ENCODE measurements at regions not wholly inside any gene's neighbourhood (a gene's known extent, or its start where the extent isn't known, plus 50 kb on each side); places are given as distances from the start of the nearest gene placed in this dataset.

DNA sequence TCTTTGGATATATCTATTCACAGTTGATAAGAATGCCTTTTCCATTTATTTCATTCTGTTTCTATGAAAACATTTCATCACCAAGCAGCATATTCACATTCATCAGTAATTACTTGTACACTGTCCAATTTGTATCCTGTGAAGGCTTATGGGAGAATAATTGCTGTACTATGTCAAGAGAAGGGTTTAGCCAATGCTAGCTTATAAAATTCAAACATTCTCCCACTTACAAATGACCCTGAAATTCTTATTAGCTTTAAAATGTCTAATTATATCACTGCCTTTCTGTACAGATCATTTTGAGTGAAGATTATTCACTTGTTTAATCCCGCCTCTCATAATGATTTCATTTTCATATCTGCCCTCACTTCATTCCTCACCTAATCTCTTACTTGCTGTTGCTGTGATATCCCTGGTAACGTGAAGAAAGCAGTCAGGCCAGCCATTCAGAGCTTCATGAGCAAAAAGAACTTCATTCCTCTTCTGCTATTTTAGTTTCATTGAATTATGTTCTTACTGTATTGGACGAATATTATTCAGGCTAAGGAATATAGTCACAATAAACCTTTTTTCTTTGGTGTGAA is 778.7 kb downstream of the OLFM4 start:
- Histone ChIP-seq H3K27ac (ENCODE audit: insufficient read depth, low read length, poor library complexity, severe bottlenecking) (no peak overlapping the region), H3K9me3 (ENCODE audit: control insufficient read depth, low read length) (no peaks in the 10 kb centered on the region), H3K4me3 (ENCODE audit: insufficient read depth, low read depth, low read length, poor library complexity, severe bottlenecking) (no peak overlapping the region), H3K27me3 (replicated peaks; ENCODE audit: control insufficient read depth, insufficient read depth, low read length, poor library complexity, severe bottlenecking) (no peaks in the 10 kb centered on the region), H3K4me1 (ENCODE audit: control insufficient read depth, insufficient read depth, low read length, poor library complexity, severe bottlenecking) (no peaks in the 10 kb centered on the region), H3K36me3 (ENCODE audit: control insufficient read depth, insufficient read depth, low read length) (no peaks in the 10 kb centered on the region)
- DNase-seq: no peak

DNA sequence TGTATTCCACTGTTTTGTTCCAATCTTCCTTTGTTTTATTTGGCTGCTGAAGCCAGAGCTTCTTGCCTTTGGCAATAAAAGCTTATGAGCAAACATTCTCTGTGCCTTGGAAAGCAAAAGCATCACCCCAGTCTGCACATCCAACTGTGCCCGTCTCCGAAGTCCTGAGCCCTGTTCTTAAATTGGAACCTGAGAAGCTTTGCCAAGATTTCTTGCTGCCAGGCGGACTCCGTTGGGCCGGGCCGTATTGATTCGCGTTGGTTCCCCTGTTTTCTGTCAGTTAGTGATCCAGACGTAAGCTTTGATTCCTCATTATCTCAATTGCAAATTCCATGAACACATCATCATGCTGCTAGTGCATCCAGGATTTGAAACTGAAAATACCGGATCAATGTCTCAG is 793.0 kb downstream of the OLFM4 start:
- Histone ChIP-seq H3K27me3 (replicated peaks; ENCODE audit: control insufficient read depth, insufficient read depth, low read length, poor library complexity, severe bottlenecking) (no peaks in the 10 kb centered on the region), H3K27ac (ENCODE audit: insufficient read depth, low read length, poor library complexity, severe bottlenecking) (no peak overlapping the region), H3K4me1 (ENCODE audit: control insufficient read depth, insufficient read depth, low read length, poor library complexity, severe bottlenecking) (no peaks in the 10 kb centered on the region), H3K9me3 (ENCODE audit: control insufficient read depth, low read length) (no peaks in the 10 kb centered on the region), H3K4me3 (ENCODE audit: insufficient read depth, low read depth, low read length, poor library complexity, severe bottlenecking) (no peak overlapping the region), H3K36me3 (ENCODE audit: control insufficient read depth, insufficient read depth, low read length) (no peaks in the 10 kb centered on the region)
- DNase-seq: no peak

DNA sequence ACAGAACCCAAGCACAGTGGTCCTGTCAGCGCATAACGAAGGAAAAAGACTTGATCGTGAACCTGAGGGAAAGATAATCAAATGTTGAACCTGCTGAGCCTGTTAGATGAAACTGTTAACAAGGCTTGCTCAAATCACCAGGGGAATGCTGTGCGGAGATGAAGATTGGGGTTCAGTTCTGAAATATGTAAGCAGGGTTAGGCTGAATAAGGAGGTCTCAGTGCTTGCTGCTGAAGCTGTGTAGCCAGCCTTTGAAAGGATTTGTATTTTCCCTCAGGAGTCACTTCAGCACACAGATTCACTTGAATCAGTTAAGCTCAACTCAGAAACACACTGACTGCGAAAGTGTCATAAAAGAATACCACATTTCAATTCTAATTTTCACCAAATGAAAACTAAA is 793.5 kb downstream of the OLFM4 start:
- H3K36me3 ChIP-seq (ENCODE audit: control insufficient read depth, insufficient read depth, low read length): no peaks in the 10 kb centered on the region
- H3K9me3 ChIP-seq (ENCODE audit: control insufficient read depth, low read length): no peaks in the 10 kb centered on the region
- DNase-seq: no peak
- H3K4me3 ChIP-seq (ENCODE audit: insufficient read depth, low read depth, low read length, poor library complexity, severe bottlenecking): no peak overlapping the region
- H3K27me3 ChIP-seq (replicated peaks; ENCODE audit: control insufficient read depth, insufficient read depth, low read length, poor library complexity, severe bottlenecking): no peaks in the 10 kb centered on the region
- no peaks in the 10 kb centered on the region for H3K4me1 ChIP-seq (ENCODE audit: control insufficient read depth, insufficient read depth, low read length, poor library complexity, severe bottlenecking)
- no peak overlapping the region for H3K27ac ChIP-seq (ENCODE audit: insufficient read depth, low read length, poor library complexity, severe bottlenecking)

DNA sequence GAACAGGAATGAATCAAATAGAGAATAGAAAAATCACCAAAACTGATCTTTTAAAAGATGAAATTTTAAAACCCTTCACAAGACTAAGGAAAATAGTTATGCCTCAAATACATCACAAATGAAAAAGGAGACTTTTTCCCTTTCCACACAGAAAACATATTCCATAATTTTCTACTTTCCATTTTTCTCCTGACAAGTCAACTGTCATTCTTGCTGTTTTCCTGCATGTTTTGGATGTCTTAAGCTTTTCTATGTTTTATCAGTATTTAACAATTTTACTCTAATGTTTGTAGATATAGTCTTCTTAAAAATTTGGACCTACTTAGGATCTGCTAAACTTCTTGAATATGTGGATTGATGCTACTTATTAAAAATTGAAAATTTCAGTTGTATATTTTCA is 810.8 kb downstream of the OLFM4 start:
- H3K27ac ChIP-seq (ENCODE audit: insufficient read depth, low read length, poor library complexity, severe bottlenecking): no peak overlapping the region
- no peaks in the 10 kb centered on the region for H3K36me3 ChIP-seq (ENCODE audit: control insufficient read depth, insufficient read depth, low read length)
- H3K9me3 ChIP-seq (ENCODE audit: control insufficient read depth, low read length): no peaks in the 10 kb centered on the region
- no peak for DNase-seq
- H3K27me3 ChIP-seq (replicated peaks; ENCODE audit: control insufficient read depth, insufficient read depth, low read length, poor library complexity, severe bottlenecking): no peaks in the 10 kb centered on the region
- H3K4me3 ChIP-seq (ENCODE audit: insufficient read depth, low read depth, low read length, poor library complexity, severe bottlenecking): no peak overlapping the region
- H3K4me1 ChIP-seq (ENCODE audit: control insufficient read depth, insufficient read depth, low read length, poor library complexity, severe bottlenecking): no peaks in the 10 kb centered on the region

DNA sequence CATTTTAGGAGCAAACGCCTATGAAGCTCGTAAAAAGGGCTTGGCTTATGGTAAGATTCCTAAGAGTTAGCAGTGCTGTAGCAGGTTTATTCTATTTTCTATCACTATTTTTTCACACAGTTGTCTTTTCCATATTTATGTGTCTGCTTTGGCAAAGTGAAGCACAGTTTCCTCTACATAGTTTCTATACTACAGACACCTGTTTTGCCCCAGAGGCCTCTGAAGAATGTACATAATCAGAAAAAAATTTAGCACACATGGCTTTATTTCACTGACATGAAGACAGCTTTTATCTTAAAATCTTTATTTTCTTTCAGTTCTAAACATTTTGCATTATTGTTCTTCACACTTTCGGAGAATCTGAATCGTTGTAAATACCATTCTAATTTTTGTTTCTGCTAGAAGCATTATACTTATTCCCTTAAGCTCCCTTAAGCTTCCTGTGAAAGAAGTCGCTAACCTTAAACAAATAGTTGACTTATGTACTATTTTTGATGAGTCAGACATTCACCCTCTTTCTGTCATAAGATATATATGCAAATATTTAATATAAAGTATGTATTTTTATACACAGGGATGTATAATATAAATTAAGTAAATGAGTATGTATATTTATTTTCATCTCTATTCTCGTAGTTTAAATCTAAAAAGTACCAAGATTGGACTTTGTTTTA is 816.0 kb downstream of the OLFM4 start:
- no peak overlapping the region for H3K27ac ChIP-seq (ENCODE audit: insufficient read depth, low read length, poor library complexity, severe bottlenecking)
- H3K36me3 ChIP-seq (ENCODE audit: control insufficient read depth, insufficient read depth, low read length): no peaks in the 10 kb centered on the region
- no peak for DNase-seq
- H3K9me3 ChIP-seq (ENCODE audit: control insufficient read depth, low read length): no peaks in the 10 kb centered on the region
- H3K27me3 ChIP-seq (replicated peaks; ENCODE audit: control insufficient read depth, insufficient read depth, low read length, poor library complexity, severe bottlenecking): no peaks in the 10 kb centered on the region
- H3K4me1 ChIP-seq (ENCODE audit: control insufficient read depth, insufficient read depth, low read length, poor library complexity, severe bottlenecking): no peaks in the 10 kb centered on the region
- no peak overlapping the region for H3K4me3 ChIP-seq (ENCODE audit: insufficient read depth, low read depth, low read length, poor library complexity, severe bottlenecking)

DNA sequence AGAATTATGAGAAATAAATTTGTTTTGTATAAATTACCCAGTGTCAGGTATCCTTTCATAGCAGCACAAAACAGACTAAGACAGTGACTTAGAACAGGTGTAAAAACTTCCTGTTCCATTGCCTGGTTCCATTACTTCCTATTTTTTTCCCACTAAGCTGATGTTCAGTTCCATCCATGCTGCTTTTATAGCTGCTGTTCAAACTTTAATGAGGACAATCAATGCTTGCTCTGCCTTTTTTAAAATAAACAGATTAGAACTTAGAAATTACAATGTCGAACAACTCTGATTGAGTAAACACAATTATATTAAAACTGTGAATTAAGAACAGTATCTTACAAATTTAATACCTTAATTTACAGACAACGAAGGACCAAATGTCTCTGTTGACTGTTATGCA is 818.9 kb downstream of the OLFM4 start:
- Histone ChIP-seq H3K36me3 (ENCODE audit: control insufficient read depth, insufficient read depth, low read length) (no peaks in the 10 kb centered on the region), H3K27ac (ENCODE audit: insufficient read depth, low read length, poor library complexity, severe bottlenecking) (no peak overlapping the region), H3K27me3 (replicated peaks; ENCODE audit: control insufficient read depth, insufficient read depth, low read length, poor library complexity, severe bottlenecking) (no peaks in the 10 kb centered on the region), H3K4me1 (ENCODE audit: control insufficient read depth, insufficient read depth, low read length, poor library complexity, severe bottlenecking) (no peaks in the 10 kb centered on the region), H3K4me3 (ENCODE audit: insufficient read depth, low read depth, low read length, poor library complexity, severe bottlenecking) (no peak overlapping the region), H3K9me3 (ENCODE audit: control insufficient read depth, low read length) (no peaks in the 10 kb centered on the region)
- no peak for DNase-seq

DNA sequence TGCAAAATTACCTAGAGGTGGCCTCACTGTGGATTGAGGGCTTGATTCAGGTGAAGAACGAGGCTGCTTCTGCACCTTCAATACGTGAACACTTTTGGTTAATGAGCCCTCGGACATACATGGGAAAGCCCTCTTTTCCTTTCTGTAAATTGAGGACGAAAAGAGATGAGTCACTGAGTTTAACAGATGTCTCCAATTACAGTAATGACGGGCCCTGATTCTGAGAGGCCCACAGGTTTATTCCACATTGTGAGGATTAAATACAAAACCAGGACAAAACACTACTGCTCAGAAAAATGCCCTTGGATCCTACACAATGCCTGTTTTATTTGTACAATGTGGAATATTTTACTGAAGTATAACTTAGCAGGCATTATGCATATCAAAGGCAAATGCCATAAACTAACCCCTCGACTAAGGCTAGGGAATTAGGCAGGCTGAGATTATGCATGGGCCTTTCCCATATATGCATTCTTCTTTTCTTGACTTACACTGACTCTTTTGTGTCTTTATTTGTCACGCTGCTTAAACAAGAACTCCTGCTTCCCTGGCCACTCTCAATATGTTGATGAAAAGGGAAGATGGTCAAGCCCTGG is 819.9 kb downstream of the OLFM4 start:
- no peaks in the 10 kb centered on the region for H3K4me1 ChIP-seq (ENCODE audit: control insufficient read depth, insufficient read depth, low read length, poor library complexity, severe bottlenecking)
- no peaks in the 10 kb centered on the region for H3K27me3 ChIP-seq (replicated peaks; ENCODE audit: control insufficient read depth, insufficient read depth, low read length, poor library complexity, severe bottlenecking)
- H3K36me3 ChIP-seq (ENCODE audit: control insufficient read depth, insufficient read depth, low read length): no peaks in the 10 kb centered on the region
- no peak for DNase-seq
- H3K27ac ChIP-seq (ENCODE audit: insufficient read depth, low read length, poor library complexity, severe bottlenecking): no peak overlapping the region
- H3K4me3 ChIP-seq (ENCODE audit: insufficient read depth, low read depth, low read length, poor library complexity, severe bottlenecking): no peak overlapping the region
- no peaks in the 10 kb centered on the region for H3K9me3 ChIP-seq (ENCODE audit: control insufficient read depth, low read length)

DNA sequence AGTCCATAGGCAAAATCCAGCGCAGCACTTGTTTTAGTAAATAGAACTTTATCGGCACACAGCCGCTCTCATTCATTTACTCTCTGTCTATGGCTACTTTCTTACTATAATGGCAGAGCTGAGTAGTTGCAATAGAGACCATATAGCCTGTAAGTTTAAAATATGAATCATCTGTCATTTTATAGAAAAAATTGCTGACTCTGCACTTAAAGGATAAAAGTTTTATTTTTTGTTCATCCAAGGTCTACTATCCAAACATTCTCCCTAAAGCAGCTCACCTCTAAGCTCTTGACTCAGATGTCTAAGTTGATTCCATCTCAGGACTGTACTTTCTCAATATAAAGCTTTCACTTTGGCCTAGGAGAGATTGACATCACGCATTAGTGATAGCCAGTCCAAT is 825.7 kb downstream of the OLFM4 start:
- no peaks in the 10 kb centered on the region for H3K9me3 ChIP-seq (ENCODE audit: control insufficient read depth, low read length)
- no peak overlapping the region for H3K27ac ChIP-seq (ENCODE audit: insufficient read depth, low read length, poor library complexity, severe bottlenecking)
- H3K4me1 ChIP-seq (ENCODE audit: control insufficient read depth, insufficient read depth, low read length, poor library complexity, severe bottlenecking): no peaks in the 10 kb centered on the region
- H3K36me3 ChIP-seq (ENCODE audit: control insufficient read depth, insufficient read depth, low read length): no peaks in the 10 kb centered on the region
- H3K4me3 ChIP-seq (ENCODE audit: insufficient read depth, low read depth, low read length, poor library complexity, severe bottlenecking): no peak overlapping the region
- no peaks in the 10 kb centered on the region for H3K27me3 ChIP-seq (replicated peaks; ENCODE audit: control insufficient read depth, insufficient read depth, low read length, poor library complexity, severe bottlenecking)
- no peak for DNase-seq

DNA sequence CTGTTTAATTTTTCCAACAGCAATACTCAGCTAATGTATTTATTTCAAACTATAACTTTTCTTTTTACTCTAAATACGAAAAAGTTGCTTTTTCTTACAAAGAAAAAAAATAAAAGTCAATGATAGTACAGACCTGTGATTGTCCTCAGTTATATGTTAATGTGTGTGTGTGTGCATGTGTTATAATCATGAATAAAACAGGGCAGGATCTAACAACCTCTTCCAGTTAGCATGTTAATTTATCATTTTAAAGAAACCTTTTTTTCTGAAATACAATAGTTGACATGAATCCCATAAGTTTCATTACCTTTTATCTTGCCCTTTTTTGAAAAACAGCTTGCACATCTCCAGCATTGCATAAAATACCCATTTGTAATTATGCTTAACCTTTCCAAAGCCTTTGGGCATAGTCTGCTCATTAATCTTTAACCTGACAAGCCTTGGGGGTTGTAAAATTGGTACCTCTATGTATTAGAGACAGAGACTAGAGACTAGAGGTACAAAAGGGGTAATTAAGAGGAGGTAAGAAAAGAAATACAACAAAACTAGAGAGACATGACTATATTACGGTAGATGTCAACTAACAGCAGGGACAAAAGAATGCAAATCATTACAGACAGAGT is 828.1 kb downstream of the OLFM4 start:
- no peaks in the 10 kb centered on the region for H3K27me3 ChIP-seq (replicated peaks; ENCODE audit: control insufficient read depth, insufficient read depth, low read length, poor library complexity, severe bottlenecking)
- no peaks in the 10 kb centered on the region for H3K36me3 ChIP-seq (ENCODE audit: control insufficient read depth, insufficient read depth, low read length)
- H3K9me3 ChIP-seq (ENCODE audit: control insufficient read depth, low read length): no peaks in the 10 kb centered on the region
- no peak overlapping the region for H3K27ac ChIP-seq (ENCODE audit: insufficient read depth, low read length, poor library complexity, severe bottlenecking)
- H3K4me3 ChIP-seq (ENCODE audit: insufficient read depth, low read depth, low read length, poor library complexity, severe bottlenecking): no peak overlapping the region
- no peak for DNase-seq
- H3K4me1 ChIP-seq (ENCODE audit: control insufficient read depth, insufficient read depth, low read length, poor library complexity, severe bottlenecking): no peaks in the 10 kb centered on the region

DNA sequence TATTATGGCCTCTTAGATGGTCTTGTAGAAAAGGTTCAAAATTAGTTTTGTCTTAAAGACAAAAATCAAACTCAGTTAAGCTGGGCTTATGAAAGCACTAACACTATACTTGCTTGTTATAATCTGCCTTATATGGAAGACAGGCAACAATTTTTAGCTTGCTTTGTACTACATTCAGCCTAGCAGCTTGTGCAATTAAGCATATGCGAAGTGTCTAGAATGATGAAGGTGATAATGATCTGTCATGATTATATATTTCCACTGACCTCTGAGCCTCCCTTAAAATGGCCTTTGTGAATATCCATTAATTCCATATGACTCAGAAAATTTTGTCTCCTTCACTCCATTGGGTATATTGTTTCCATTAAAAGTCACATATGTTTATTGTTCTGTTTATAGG is 834.9 kb downstream of the OLFM4 start:
- DNase-seq: no peak
- H3K36me3 ChIP-seq (ENCODE audit: control insufficient read depth, insufficient read depth, low read length): no peaks in the 10 kb centered on the region
- no peaks in the 10 kb centered on the region for H3K27me3 ChIP-seq (replicated peaks; ENCODE audit: control insufficient read depth, insufficient read depth, low read length, poor library complexity, severe bottlenecking)
- H3K4me3 ChIP-seq (ENCODE audit: insufficient read depth, low read depth, low read length, poor library complexity, severe bottlenecking): no peak overlapping the region
- H3K27ac ChIP-seq (ENCODE audit: insufficient read depth, low read length, poor library complexity, severe bottlenecking): no peak overlapping the region
- no peaks in the 10 kb centered on the region for H3K4me1 ChIP-seq (ENCODE audit: control insufficient read depth, insufficient read depth, low read length, poor library complexity, severe bottlenecking)
- no peaks in the 10 kb centered on the region for H3K9me3 ChIP-seq (ENCODE audit: control insufficient read depth, low read length)
